Activated CD8-positive, alpha-beta memory T cell treated with anti-CD3 and anti-CD28 coated beads, Interleukin-2, amount 50 U/mL, for 24 hours (primary cell): ENCODE measurements at regions not wholly inside any gene's neighbourhood (a gene's known extent, or its start where the extent isn't known, plus 50 kb on each side); places are given as distances from the start of the nearest gene placed in this dataset.
"Not testable (repeated sequence)": the region's sequence is repeated elsewhere in the genome, so short reads cannot be mapped to it uniquely, and the experiment has no call there.

Experiments used
- DNase-seq: peaks from one replicate; pipeline ENCODE4 v3.0.0-alpha.2; 2020; ENCODE audit errors: extremely low read depth

GRCh38 chr6:12509060-12509459 is 207.5 kb upstream of the PHACTR1 start:
- DNase-seq = no peak

GRCh38 chr6:12516070-12516469 is 200.5 kb upstream of the PHACTR1 start:
- DNase-seq = no peak

GRCh38 chr6:12522347-12522746 is 194.2 kb upstream of the PHACTR1 start:
- no peak for DNase-seq

- no peak for DNase-seq
These were observed 192.8 kb upstream of the PHACTR1 start for GRCh38 chr6:12523726-12524125.

- DNase-seq = no peak
These were observed 191.3 kb upstream of the PHACTR1 start for GRCh38 chr6:12525276-12525675.

GRCh38 chr6:12527339-12527738 is 189.2 kb upstream of the PHACTR1 start:
- DNase-seq = no peak

GRCh38 chr6:12528136-12528535 is 188.4 kb upstream of the PHACTR1 start:
- no peak for DNase-seq

- DNase-seq = no peak
These were observed 187.8 kb upstream of the PHACTR1 start for GRCh38 chr6:12528581-12529363.

GRCh38 chr6:12529364-12530019 is 187.1 kb upstream of the PHACTR1 start:
- DNase-seq = no peak

GRCh38 chr6:12530345-12530744 is 186.2 kb upstream of the PHACTR1 start:
- no peak for DNase-seq

- DNase-seq = no peak
These were observed 183.0 kb upstream of the PHACTR1 start for GRCh38 chr6:12533586-12533985.

- no peak for DNase-seq
These were observed 182.3 kb upstream of the PHACTR1 start for GRCh38 chr6:12534069-12534853.

- DNase-seq = no peak
These were observed 180.8 kb upstream of the PHACTR1 start for GRCh38 chr6:12535586-12536314.

- DNase-seq = no peak
These were observed 180.2 kb upstream of the PHACTR1 start for GRCh38 chr6:12536416-12536815.

- DNase-seq = no peak
These were observed 179.2 kb upstream of the PHACTR1 start for GRCh38 chr6:12537389-12537788.

- DNase-seq = no peak
These were observed 177.6 kb upstream of the PHACTR1 start for GRCh38 chr6:12538881-12539357.

GRCh38 chr6:12542319-12543115 is 174.1 kb upstream of the PHACTR1 start:
- not testable (repeated sequence) for DNase-seq

GRCh38 chr6:12543953-12544352 is 172.6 kb upstream of the PHACTR1 start:
- no peak for DNase-seq

- no peak for DNase-seq
These were observed 171.6 kb upstream of the PHACTR1 start for GRCh38 chr6:12544821-12545565.
